GM12878 (cell line): ENCODE measurements at regions not wholly inside any gene's neighbourhood (a gene's known extent, or its start where the extent isn't known, plus 50 kb on each side); places are given as distances from the start of the nearest gene placed in this dataset.

ENCODE experiments used
- ATAC-seq: fragments of 200-7000 bp; cut with Tn5 transposase; 3 replicates; pipeline ENCODE4 v1.9.1; 2020; ENCODE audit warnings: mild to moderate bottlenecking, moderate library complexity
- BruUV-seq: library from RNA; stranded (reverse); fragments of 400-500 nt; replicated peaks from 2 replicates; lab custom pipeline; 2021; lab: Mats Ljungman, UMichigan
- CTCF ChIA-PET: fragments of 300-600 bp; sonication (Branson Sonifier 250); formaldehyde crosslinking; extraction: SDS; loops from one replicate; lab custom pipeline; 2021; ENCODE audit warnings: inconsistent platforms; lab: Yijun Ruan, JAX
- POLR2A ChIA-PET: fragments of 350-600 bp; formaldehyde crosslinking; extraction: SDS; loops from one replicate; lab custom pipeline; 2021; ENCODE audit warnings: inconsistent platforms; lab: Charles Lee
- RAD21 ChIA-PET: fragments of 300-600 bp; sonication (Branson Sonifier 250); formaldehyde crosslinking; loops from one replicate; lab custom pipeline; 2023; ENCODE audit warnings: antibody characterized with exemption; ENCODE audit not compliant: unreplicated experiment; lab: Charles Lee
- SMC1A ChIA-PET: fragments of 300-600 bp; sonication (Branson Sonifier 250); formaldehyde crosslinking; loops from one replicate; lab custom pipeline; 2023; ENCODE audit not compliant: unreplicated experiment, uncharacterized antibody; lab: Charles Lee
- DNase-seq: peaks from one replicate; pipeline ENCODE4 v3.0.0-alpha.2; 2011; ENCODE audit warnings: low read depth, low spot score
- FAIRE-seq: peaks from 3 replicates; lab custom pipeline; 2011; peaks lifted over from hg19 to GRCh38; lab: Jason Lieb, UNC
- H2AFZ ChIP-seq: 2 replicates; pipeline ENCODE4 v1.6.0; 2011; ENCODE audit warnings: low read depth, low read length, control low read depth; ENCODE audit not compliant: control insufficient read depth
- H3K27ac ChIP-seq: 2 replicates; pipeline ENCODE4 v1.5.1; 2011; ENCODE audit warnings: control low read depth; ENCODE audit not compliant: control insufficient read depth, insufficient read depth
- H3K27me3 ChIP-seq, 2 experiments: replicated peaks in 1 of 2; 2 replicates each; pipeline versions ENCODE4 v1.6.0 to v1.6.1; 2011; ENCODE audit warnings: low read length in 1 of 2; ENCODE audit not compliant: control insufficient read depth in 2 of 2, insufficient read depth in 2 of 2
- H3K36me3 ChIP-seq, 2 experiments: 2 replicates each; pipeline ENCODE4 v1.5.1; 2011; ENCODE audit warnings: low read length in 1 of 2; ENCODE audit not compliant: control insufficient read depth in 2 of 2, insufficient read depth in 2 of 2
- H3K4me1 ChIP-seq: 2 replicates; pipeline ENCODE4 v1.6.1; 2011; ENCODE audit warnings: mild to moderate bottlenecking, low read length, moderate library complexity, mixed read lengths; ENCODE audit not compliant: control insufficient read depth, insufficient read depth
- H3K4me2 ChIP-seq: 2 replicates; pipeline ENCODE4 v1.6.0; 2011; ENCODE audit warnings: control low read depth; ENCODE audit not compliant: control insufficient read depth, insufficient read depth
- H3K4me3 ChIP-seq: fragments of 200-600 bp; sonication (generic); 2 replicates; pipeline ENCODE4 v1.5.1; 2016
- H3K79me2 ChIP-seq: 2 replicates; pipeline ENCODE4 v1.6.0; 2011; ENCODE audit warnings: low read length; ENCODE audit not compliant: control insufficient read depth, insufficient read depth
- H3K9ac ChIP-seq: 2 replicates; pipeline ENCODE4 v1.8.0; 2011; ENCODE audit warnings: low read length, control low read depth, mixed read lengths; ENCODE audit not compliant: control insufficient read depth, insufficient read depth
- H3K9me3 ChIP-seq: replicated peaks from 3 replicates; pipeline ENCODE4 v1.5.1; 2011; ENCODE audit warnings: mild to moderate bottlenecking, low read length; ENCODE audit not compliant: control insufficient read depth, insufficient read depth
- H4K20me1 ChIP-seq: 2 replicates; pipeline ENCODE4 v1.6.0; 2011; ENCODE audit not compliant: control insufficient read depth, insufficient read depth
- BRCA1 ChIP-seq: IDR thresholded peaks from 2 replicates; pipeline ENCODE4 v1.6.1; 2011; ENCODE audit warnings: low read depth, low read length, improper control_type of control experiment
- CBX5 ChIP-seq: sonication (generic); IDR thresholded peaks from 2 replicates; pipeline ENCODE4 v1.6.1; 2016; ENCODE audit warnings: low read depth, moderate library complexity, mild to moderate bottlenecking, inconsistent platforms
- EGR1 ChIP-seq, 2 experiments: IDR thresholded peaks; 1 replicate in 1 of 2; 2 replicates in 1 of 2; pipeline ENCODE4 v1.6.1; 2011 to 2012; ENCODE audit warnings: low read depth in 2 of 2, low read length in 2 of 2, borderline replicate concordance in 1 of 2, mild to moderate bottlenecking in 1 of 2, moderate library complexity in 1 of 2
- IRF5 ChIP-seq: fragments of 450-650 bp; IDR thresholded peaks from 2 replicates; pipeline ENCODE4 v1.6.1; 2017; ENCODE audit warnings: borderline replicate concordance
- MEF2B ChIP-seq: fragments of 450-650 bp; IDR thresholded peaks from 2 replicates; pipeline ENCODE4 v1.6.1; 2018; ENCODE audit warnings: mild to moderate bottlenecking, moderate library complexity; ENCODE audit not compliant: partially characterized antibody, poor library complexity, severe bottlenecking
- MLLT1 ChIP-seq: fragments of 450-650 bp; IDR thresholded peaks from 2 replicates; pipeline ENCODE4 v1.6.1; 2016; ENCODE audit warnings: mild to moderate bottlenecking
- MTA2 ChIP-seq: fragments of 450-650 bp; IDR thresholded peaks from 2 replicates; pipeline ENCODE4 v1.6.1; 2016; ENCODE audit warnings: low read depth, mild to moderate bottlenecking, moderate library complexity
- MXI1 ChIP-seq: fragments of 150-350 bp; IDR thresholded peaks from 2 replicates; pipeline ENCODE4 v1.6.1; 2011; ENCODE audit warnings: low read depth, mild to moderate bottlenecking, inconsistent platforms, low read length, improper control_type of control experiment
- NFYA ChIP-seq: IDR thresholded peaks from 2 replicates; pipeline ENCODE4 v1.6.1; 2011; ENCODE audit warnings: low read depth, mild to moderate bottlenecking, low read length, improper control_type of control experiment, borderline replicate concordance
- RCOR1 ChIP-seq: conservative IDR thresholded peaks from 2 replicates; pipeline ENCODE4 v1.6.1; 2012; ENCODE audit warnings: low read depth, low read length, improper control_type of control experiment
- SMARCA5 ChIP-seq: fragments of 450-650 bp; IDR thresholded peaks from 2 replicates; pipeline ENCODE4 v1.6.1; 2017; ENCODE audit warnings: mild to moderate bottlenecking
- STAT1 ChIP-seq: fragments of 450-650 bp; conservative IDR thresholded peaks from 2 replicates; pipeline ENCODE4 v1.6.1; 2014; ENCODE audit warnings: antibody characterized with exemption, mild to moderate bottlenecking
- TCF12 ChIP-seq: IDR thresholded peaks from 2 replicates; pipeline ENCODE4 v1.6.1; 2011; ENCODE audit warnings: low read depth, mild to moderate bottlenecking, low read length
- ZNF274 ChIP-seq: IDR thresholded peaks from one replicate; pipeline ENCODE4 v1.8.0; 2011; ENCODE audit not compliant: insufficient read length, insufficient read depth
- ZNF384 ChIP-seq: IDR thresholded peaks from 2 replicates; pipeline ENCODE4 v1.6.1; 2012; ENCODE audit warnings: low read depth, mild to moderate bottlenecking, low read length, improper control_type of control experiment, borderline replicate concordance
- ZNF622 ChIP-seq: fragments of 450-650 bp; IDR thresholded peaks from 2 replicates; pipeline ENCODE4 v1.6.1; 2017; ENCODE audit warnings: mild to moderate bottlenecking, inconsistent platforms
- ZZZ3 ChIP-seq: IDR thresholded peaks from 2 replicates; pipeline ENCODE4 v1.6.1; 2011; ENCODE audit warnings: low read depth; ENCODE audit not compliant: control insufficient read depth, insufficient read length
- WGBS: methylation state at CpG from one replicate; pipeline ENCODE4 v1.1.6; 2016; ENCODE audit warnings: low lambda C conversion rate; ENCODE audit not compliant: insufficient replicate concordance, insufficient coverage; ENCODE audit errors: missing lambda C conversion rate; 5-methylcytosine and 5-hydroxymethylcytosine counted together
- in situ Hi-C: fragments of 300-500 bp; cut with MboI; formaldehyde crosslinking; loops from 9 replicates; pipeline ENCODE4 v1.14.3; 2018; ENCODE audit warnings: mixed read lengths
- intact Hi-C: fragments of 100-400 bp; cut with micrococcal nuclease; formaldehyde crosslinking; loops from one replicate; pipeline ENCODE4 v1.14.2; 2022; ENCODE audit not compliant: unreplicated experiment
- TF ChIP-seq, protein P1 (sequence below): IDR thresholded peaks from 2 replicates; pipeline ENCODE4 v1.6.1; 2011; ENCODE audit warnings: low read depth, low read length, improper control_type of control experiment, borderline replicate concordance

DNA sequence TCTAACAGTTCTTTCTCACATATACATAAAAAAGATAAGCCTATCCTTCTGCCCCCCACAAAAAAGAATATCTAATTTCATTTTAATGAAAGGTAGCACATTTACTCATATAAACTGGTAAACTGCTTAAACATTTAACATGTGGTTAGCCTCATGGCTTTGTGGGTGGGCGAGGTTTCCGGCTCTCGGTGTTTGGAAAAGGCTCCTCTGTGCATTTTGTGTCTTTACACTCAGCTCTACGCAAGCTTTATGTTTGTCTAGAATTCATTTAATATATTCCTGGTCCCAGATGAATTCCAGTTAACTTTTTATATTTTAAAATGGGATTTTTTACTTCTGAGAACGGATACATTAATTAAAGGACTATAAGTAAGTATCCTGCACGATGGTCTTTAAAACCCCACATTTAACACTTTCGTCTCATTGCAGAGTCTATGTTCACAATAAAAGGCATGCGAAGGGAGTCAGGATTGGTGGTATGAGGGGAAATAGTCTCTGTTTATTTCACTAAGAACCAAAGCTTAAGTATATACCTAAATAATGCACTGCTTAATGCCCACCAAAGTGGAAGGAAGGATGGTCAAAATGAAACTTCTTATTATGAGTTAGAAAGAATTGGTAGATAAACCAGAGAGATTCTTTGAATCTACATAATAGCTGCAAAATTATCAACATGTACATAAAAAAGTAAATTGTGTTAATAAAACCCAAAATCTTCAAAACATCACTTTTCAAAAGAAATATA is 197.2 kb downstream of the CRPPA start:
- Histone ChIP-seq H3K4me1 (no peaks in the 10 kb centered on the region), H3K36me3 (no peaks in the 10 kb centered on the region), H3K27me3 (no peaks in the 10 kb centered on the region), H3K4me2 (no peak overlapping the region), H3K4me3 (no peak overlapping the region), H4K20me1 (no peaks in the 10 kb centered on the region), H2AFZ (no peak overlapping the region), H3K27ac (no peak overlapping the region), H3K9ac (no peak overlapping the region), H3K79me2 (no peaks in the 10 kb centered on the region), H3K9me3 (no peaks in the 10 kb centered on the region)
- WGBS = 47% methylated on average over 8 of the region's 8 CpGs
- SMC1A ChIA-PET = interaction anchor here (1.8 kb wide), 1 partner anchor 11 kb away, joined by 5 read pairs; no protein-coding TSS in a partner anchor
- RAD21 ChIA-PET = no interaction called here
- FAIRE-seq = no peak
- ATAC-seq = no peak
- in situ Hi-C loops = no loop called here
- DNase-seq = no peak
- POLR2A ChIA-PET = no interaction called here
- CTCF ChIA-PET = no interaction called here
- intact Hi-C loops = no loop called here
- BruUV-seq = no TSS peak
- no peak for TF ChIP-seq MLLT1
- TF ChIP-seq MTA2 = no peak
- TF ChIP-seq BRCA1 = no peak
- TF ChIP-seq TCF12 = no peak
- no peak for TF ChIP-seq MEF2B
- no peak for TF ChIP-seq ZNF384
- TF ChIP-seq SMARCA5 = no peak
- TF ChIP-seq ZNF274 = no peak
- TF ChIP-seq ZZZ3 = no peak
- TF ChIP-seq RCOR1 = no peak
- TF ChIP-seq CBX5 = no peak
- no peak for TF ChIP-seq IRF5
- no peak for TF ChIP-seq ZNF622
- no peak for TF ChIP-seq EGR1 (IDR thresholded peaks at IDR 0.05; ENCODE audit: borderline replicate concordance in 1 of 2, low read depth in 2 of 2, low read length in 2 of 2)
- TF ChIP-seq STAT1 = no peak
- TF ChIP-seq MXI1 = no peak
- no peak for TF ChIP-seq NFYA
- TF ChIP-seq, protein P1, sequence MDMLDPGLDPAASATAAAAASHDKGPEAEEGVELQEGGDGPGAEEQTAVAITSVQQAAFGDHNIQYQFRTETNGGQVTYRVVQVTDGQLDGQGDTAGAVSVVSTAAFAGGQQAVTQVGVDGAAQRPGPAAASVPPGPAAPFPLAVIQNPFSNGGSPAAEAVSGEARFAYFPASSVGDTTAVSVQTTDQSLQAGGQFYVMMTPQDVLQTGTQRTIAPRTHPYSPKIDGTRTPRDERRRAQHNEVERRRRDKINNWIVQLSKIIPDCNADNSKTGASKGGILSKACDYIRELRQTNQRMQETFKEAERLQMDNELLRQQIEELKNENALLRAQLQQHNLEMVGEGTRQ = no peak
